DND-41 (cell line): ENCODE measurements at regions not wholly inside any gene's neighbourhood (a gene's known extent, or its start where the extent isn't known, plus 50 kb on each side); places are given as distances from the start of the nearest gene placed in this dataset.

Experiments
- ATAC-seq: fragments of 200-7000 bp; cut with Tn5 transposase; 3 replicates; pipeline ENCODE4 v1.9.1; 2021; ENCODE audit warnings: low read depth; ENCODE audit not compliant: insufficient read depth
- DNase-seq: peaks from one replicate; pipeline ENCODE4 v3.0.0-alpha.2; 2020
- H2AFZ ChIP-seq: 2 replicates; pipeline ENCODE4 v1.6.0; 2012; ENCODE audit warnings: low read depth, low read length
- H3K27ac ChIP-seq: 2 replicates; pipeline ENCODE4 v1.5.1; 2012; ENCODE audit warnings: low read length, inconsistent platforms
- H3K27me3 ChIP-seq: fragments of 200-600 bp; sonication (generic); 2 replicates; pipeline ENCODE4 v1.6.0; 2012; ENCODE audit warnings: low read length, mild to moderate bottlenecking, inconsistent platforms; ENCODE audit not compliant: insufficient read depth, poor library complexity
- H3K36me3 ChIP-seq: 2 replicates; pipeline ENCODE4 v1.5.1; 2012; ENCODE audit warnings: low read length, inconsistent platforms; ENCODE audit not compliant: insufficient read depth
- H3K4me1 ChIP-seq: 2 replicates; pipeline ENCODE4 v1.5.1; 2012; ENCODE audit warnings: mild to moderate bottlenecking, low read length; ENCODE audit not compliant: insufficient read depth
- H3K4me2 ChIP-seq: 2 replicates; pipeline ENCODE4 v1.6.0; 2012; ENCODE audit warnings: mild to moderate bottlenecking, moderate library complexity, low read length, inconsistent platforms; ENCODE audit not compliant: insufficient read depth
- H3K4me3 ChIP-seq, 2 experiments: fragments of 200-600 bp in 1 of 2; shearing (Covaris generic) in 1 of 2; 2 replicates each; pipeline ENCODE4 v1.5.1; 2012 to 2016; ENCODE audit warnings: inconsistent platforms in 2 of 2, low read length in 2 of 2, mild to moderate bottlenecking in 2 of 2, low read depth in 1 of 2, moderate library complexity in 1 of 2
- H3K79me2 ChIP-seq: 2 replicates; pipeline ENCODE4 v1.6.0; 2012; ENCODE audit warnings: low read length, inconsistent platforms; ENCODE audit not compliant: insufficient read depth
- H3K9ac ChIP-seq: 2 replicates; pipeline ENCODE4 v1.6.0; 2012; ENCODE audit warnings: low read depth, mild to moderate bottlenecking, inconsistent platforms, low read length, moderate library complexity
- H3K9me3 ChIP-seq: 2 replicates; pipeline ENCODE4 v1.5.1; 2012; ENCODE audit warnings: low read length, moderate library complexity, mild to moderate bottlenecking, inconsistent platforms; ENCODE audit not compliant: insufficient read depth, severe bottlenecking
- H4K20me1 ChIP-seq: 2 replicates; pipeline ENCODE4 v1.6.0; 2012; ENCODE audit warnings: low read length; ENCODE audit not compliant: insufficient read depth
- EZH2 ChIP-seq: IDR thresholded peaks from 3 replicates; pipeline ENCODE4 v1.6.1; 2012; ENCODE audit warnings: borderline replicate concordance, low read depth, mild to moderate bottlenecking, moderate library complexity, low read length, inconsistent platforms; ENCODE audit not compliant: severe bottlenecking
- TF ChIP-seq, protein P1 (sequence below): IDR thresholded peaks from 2 replicates; pipeline ENCODE4 v1.5.1; 2012; ENCODE audit warnings: borderline replicate concordance, low read length, moderate library complexity, mild to moderate bottlenecking; ENCODE audit not compliant: poor library complexity, severe bottlenecking; ENCODE audit errors: extremely low read depth

DNA sequence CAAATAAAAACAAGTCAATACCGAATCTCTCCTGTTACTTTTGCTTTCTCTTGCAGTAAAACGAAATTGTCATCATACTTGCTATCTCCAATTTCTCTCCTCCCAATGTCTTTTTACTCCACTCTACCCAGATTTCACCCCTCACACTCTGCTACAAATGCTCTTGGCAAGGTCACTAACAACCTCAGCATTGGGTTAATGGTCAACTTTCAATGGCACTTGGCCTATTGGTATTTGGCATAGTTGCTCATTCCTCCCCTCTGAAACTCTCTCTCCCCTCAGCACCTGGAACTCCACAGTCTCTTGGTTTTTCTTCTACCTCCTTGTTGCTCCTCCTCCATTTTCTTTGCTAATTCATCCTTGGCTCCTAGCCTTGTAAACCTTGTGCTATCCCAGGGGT, 367.3 kb downstream of the PTPRU start:
- TF ChIP-seq, protein P1, sequence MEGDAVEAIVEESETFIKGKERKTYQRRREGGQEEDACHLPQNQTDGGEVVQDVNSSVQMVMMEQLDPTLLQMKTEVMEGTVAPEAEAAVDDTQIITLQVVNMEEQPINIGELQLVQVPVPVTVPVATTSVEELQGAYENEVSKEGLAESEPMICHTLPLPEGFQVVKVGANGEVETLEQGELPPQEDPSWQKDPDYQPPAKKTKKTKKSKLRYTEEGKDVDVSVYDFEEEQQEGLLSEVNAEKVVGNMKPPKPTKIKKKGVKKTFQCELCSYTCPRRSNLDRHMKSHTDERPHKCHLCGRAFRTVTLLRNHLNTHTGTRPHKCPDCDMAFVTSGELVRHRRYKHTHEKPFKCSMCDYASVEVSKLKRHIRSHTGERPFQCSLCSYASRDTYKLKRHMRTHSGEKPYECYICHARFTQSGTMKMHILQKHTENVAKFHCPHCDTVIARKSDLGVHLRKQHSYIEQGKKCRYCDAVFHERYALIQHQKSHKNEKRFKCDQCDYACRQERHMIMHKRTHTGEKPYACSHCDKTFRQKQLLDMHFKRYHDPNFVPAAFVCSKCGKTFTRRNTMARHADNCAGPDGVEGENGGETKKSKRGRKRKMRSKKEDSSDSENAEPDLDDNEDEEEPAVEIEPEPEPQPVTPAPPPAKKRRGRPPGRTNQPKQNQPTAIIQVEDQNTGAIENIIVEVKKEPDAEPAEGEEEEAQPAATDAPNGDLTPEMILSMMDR: no peak
- TF ChIP-seq EZH2: no peak
- no peak for DNase-seq
- Histone ChIP-seq H3K4me2 (no peak overlapping the region), H3K27ac (no peak overlapping the region), H4K20me1 (no peaks in the 10 kb centered on the region), H2AFZ (no peak overlapping the region), H3K36me3 (no peaks in the 10 kb centered on the region), H3K9ac (no peak overlapping the region), H3K9me3 (peaks cover 18% of the 10 kb centered on the region), H3K4me3 (no peak overlapping the region), H3K27me3 (no peaks in the 10 kb centered on the region), H3K4me1 (no peaks in the 10 kb centered on the region), H3K79me2 (no peaks in the 10 kb centered on the region)
- no peak for ATAC-seq

DNA sequence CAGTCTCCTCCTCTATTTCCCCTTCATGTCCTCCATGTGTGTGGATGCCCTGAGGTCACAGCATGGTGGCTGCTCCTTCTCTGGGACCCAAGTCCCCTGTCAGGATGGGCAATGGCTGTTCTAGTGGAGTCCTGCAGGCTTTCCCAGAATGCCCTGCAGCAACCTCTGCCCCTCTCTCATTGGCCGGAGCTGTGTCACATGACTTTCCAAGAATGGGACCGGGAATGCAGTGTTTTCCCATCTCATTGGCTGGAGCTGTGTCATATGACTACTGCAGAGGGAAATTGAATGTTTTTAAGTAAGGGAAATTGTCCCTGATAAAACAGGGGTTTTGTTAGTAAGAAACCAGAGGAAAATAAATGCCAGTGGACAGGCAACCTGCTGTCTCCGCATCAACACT, 365.9 kb downstream of the PTPRU start:
- Histone ChIP-seq H3K36me3 (no peaks in the 10 kb centered on the region), H3K4me3 (no peak overlapping the region), H3K4me2 (no peak overlapping the region), H3K4me1 (no peaks in the 10 kb centered on the region), H3K27ac (no peak overlapping the region), H3K9me3 (peaks cover 11% of the 10 kb centered on the region), H4K20me1 (no peaks in the 10 kb centered on the region), H3K9ac (no peak overlapping the region), H3K27me3 (no peaks in the 10 kb centered on the region), H3K79me2 (no peaks in the 10 kb centered on the region), H2AFZ (no peak overlapping the region)
- ATAC-seq (no peak), DNase-seq (no peak)
- no peak for TF ChIP-seq EZH2
- TF ChIP-seq, protein P1: no peak

DNA sequence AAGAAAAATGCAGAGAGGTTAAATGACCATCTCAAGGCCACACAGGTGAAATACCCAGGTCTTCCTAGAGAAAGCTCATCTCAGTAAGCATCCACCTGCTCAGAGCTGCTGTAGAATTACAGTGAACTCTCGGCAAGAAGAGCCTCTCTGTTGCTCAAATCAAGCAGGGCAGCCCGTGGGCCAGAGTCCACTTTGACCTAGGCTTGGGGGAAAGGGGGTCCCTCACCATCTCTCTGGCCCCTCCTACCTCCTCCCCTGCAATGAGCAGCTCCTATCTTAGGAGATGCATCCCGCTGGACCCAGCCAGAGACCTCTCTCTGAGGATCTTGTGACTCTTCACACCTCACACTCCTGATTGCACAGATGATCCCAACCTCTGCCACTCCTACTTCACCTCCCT, 364.7 kb downstream of the PTPRU start:
- Histone ChIP-seq H3K4me3 (no peak overlapping the region), H3K27me3 (no peaks in the 10 kb centered on the region), H2AFZ (no peak overlapping the region), H3K36me3 (no peaks in the 10 kb centered on the region), H4K20me1 (no peaks in the 10 kb centered on the region), H3K27ac (no peak overlapping the region), H3K4me1 (no peaks in the 10 kb centered on the region), H3K9me3 (peaks cover 3% of the 10 kb centered on the region), H3K79me2 (no peaks in the 10 kb centered on the region), H3K9ac (no peak overlapping the region), H3K4me2 (no peak overlapping the region)
- DNase-seq (no peak), ATAC-seq (no peak)
- TF ChIP-seq, protein P1: no peak
- no peak for TF ChIP-seq EZH2

DNA sequence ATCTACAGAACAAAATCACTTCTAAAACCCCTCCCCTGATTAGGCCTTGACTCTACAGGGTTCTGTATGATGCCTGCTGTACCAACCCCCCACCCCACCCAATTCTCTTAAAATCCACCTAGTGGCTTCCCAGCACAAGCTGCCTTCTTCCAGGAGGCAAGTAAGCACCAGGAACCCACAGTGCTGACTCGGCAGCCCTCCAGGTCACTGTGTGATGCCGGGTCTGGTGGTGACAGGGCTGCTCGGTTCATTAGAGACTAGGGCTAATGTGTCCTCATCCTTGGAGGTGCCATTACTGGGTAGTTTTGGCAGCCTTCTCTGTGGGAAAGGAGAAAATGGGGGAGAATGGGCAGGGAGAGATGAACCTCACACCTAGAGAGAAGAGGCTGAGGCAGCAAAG, 363.5 kb downstream of the PTPRU start:
- Histone ChIP-seq H3K4me2 (no peak overlapping the region), H2AFZ (no peak overlapping the region), H3K27ac (no peak overlapping the region), H3K4me1 (no peaks in the 10 kb centered on the region), H3K9ac (no peak overlapping the region), H3K79me2 (no peaks in the 10 kb centered on the region), H3K9me3 (no peaks in the 10 kb centered on the region), H3K4me3 (no peak overlapping the region), H4K20me1 (no peaks in the 10 kb centered on the region), H3K36me3 (no peaks in the 10 kb centered on the region), H3K27me3 (no peaks in the 10 kb centered on the region)
- no peak for TF ChIP-seq EZH2
- TF ChIP-seq, protein P1: no peak
- no peak for ATAC-seq
- DNase-seq: no peak
